HG02870 (cell line): ENCODE measurements at regions not wholly inside any gene's neighbourhood (a gene's known extent, or its start where the extent isn't known, plus 50 kb on each side); places are given as distances from the start of the nearest gene placed in this dataset.
A peak's percentile ranks its signal among the peaks of the same experiment; 100 is the strongest.

Source experiments
- ATAC-seq: cut with Tn5 transposase; IDR thresholded peaks from one replicate; pipeline ENCODE4 v1.9.1; 2021; ENCODE audit warnings: mild to moderate bottlenecking, moderate library complexity; ENCODE audit not compliant: unreplicated experiment

DNA sequence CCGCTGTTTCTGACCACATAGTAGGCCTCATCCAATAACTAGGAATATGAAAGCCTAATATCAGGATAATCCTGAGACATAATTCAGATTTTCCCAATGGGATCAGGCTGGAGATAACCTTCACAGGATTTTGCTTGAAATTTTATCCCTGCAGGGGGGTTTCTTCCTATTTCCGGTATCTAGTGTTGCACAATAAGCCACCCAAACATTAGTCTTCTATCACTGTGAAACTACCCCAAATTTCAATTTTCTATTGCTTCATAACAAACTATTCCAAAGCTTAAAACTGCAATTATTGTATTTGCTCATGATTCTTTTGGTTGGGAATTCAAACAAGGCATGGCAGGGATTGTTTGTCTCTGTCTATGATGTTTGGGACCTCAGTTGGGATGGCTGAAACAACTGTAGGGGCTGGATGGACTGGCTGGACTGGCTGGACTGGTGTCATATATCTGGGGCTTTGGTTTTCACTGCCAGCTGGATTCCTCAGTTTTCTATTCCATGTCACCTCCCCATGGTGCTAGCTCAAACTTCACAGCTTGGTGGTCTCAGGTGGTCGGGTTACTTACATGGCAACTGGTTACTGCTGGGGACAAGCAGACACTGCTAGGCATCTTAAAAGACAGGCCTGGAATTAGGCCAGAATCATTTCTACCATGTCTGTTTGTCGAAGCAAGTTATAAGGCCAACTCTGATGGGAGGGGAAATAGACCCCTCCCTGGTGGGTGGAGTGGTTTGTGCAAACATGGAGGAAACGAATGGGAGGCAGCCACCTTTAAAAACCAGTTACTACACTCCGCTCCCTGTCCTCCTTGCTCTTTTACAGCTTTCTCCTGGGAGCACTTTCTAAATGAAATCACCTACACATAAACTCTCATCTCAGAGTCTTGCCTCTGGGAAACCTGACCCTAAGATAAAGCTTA, 88.2 kb upstream of the STT3B start:
- ATAC-seq: no peak

DNA sequence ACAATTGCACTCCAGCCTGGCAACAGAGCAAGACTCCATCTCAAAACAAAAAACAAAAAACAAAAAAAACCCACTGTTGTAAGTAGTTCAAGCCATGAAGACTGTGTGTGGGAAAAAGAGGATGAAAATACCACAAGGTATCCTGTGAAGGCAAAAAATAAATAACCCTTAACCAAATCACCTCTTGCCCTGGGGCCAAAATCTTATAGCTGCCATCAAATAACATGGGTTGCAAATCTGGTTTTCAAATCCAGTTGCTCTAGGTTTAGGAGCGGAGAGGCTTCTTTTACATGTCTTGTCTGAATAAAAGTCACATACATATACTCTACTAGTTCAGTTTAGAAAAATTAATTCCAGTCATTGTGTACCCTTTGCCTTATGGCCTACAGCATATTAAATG, 87.0 kb upstream of the STT3B start:
- no peak for ATAC-seq

DNA sequence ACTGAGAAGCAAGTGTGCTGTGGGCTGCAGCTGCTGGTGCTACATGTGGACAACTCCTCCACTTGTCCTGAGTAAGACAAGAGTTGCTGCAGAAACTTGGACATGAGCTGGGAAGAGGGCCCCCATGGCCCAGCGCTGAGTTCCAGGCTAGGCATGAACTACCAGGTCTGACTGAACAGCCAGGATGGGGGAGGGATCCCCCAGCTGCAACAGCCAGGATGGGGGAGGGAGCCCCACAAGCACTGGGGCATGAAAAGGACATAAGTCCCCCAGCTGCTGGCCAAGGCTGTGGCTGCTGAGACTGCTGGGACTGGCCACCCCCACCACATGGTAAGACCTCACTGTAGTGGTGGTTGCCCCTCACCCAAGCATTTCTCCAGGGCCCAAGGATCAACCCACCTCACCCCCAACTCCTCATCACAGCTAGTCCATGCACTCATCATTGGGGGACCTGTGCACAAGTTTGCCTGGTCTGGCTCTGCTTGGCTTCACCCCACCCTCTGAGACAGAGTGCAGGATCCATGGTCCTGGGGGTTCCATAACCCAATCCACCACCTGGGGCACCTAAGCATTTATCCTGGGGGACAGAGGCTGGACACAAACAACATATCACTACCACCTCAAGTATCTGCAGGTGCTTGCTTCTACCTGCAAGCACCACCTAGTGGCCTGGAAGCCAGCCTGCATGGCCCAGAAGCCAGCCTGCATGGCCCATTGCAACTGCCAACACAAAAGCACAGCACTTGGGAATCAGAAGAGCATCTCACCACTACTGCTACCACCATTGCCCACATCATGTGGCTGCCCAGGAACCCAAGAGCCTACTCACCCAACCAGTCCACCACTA, 84.5 kb upstream of the STT3B start:
- ATAC-seq: peak; percentile 57

DNA sequence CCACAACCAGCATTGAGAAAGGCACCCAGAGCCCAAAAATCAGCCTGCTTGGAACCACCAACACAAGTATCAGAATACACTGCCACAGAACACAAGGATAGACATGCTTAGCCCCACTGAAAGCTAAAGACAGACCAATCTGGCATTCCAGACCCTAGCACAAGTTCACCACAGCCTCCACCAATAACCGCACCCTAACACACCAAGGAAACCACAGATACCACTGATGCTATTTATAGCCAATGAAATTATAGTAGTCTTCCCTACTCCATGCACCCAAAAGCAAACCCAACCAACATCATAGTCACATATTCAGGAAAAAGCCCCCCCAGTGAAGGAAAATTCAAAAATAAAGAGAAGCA, 83.9 kb upstream of the STT3B start:
- ATAC-seq: peak; percentile 24

DNA sequence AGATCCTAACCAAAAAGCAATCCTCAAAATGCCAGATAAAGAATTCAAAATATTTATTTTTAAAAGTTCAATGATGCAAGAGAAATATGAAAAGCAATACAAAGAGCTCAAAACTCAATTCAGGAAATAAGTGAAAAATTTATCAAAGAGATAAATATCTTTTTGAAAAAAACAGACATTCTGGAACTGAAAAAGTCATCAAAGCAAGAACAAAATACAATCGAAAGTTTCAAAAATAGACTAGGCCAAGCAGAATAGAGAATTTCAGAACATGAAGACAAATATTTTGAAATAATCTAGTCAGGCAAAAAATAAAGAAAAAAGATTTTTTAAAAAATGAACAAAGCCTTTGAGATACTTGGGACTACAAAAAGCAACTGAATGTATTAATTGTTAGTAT, 83.4 kb upstream of the STT3B start:
- no peak for ATAC-seq

DNA sequence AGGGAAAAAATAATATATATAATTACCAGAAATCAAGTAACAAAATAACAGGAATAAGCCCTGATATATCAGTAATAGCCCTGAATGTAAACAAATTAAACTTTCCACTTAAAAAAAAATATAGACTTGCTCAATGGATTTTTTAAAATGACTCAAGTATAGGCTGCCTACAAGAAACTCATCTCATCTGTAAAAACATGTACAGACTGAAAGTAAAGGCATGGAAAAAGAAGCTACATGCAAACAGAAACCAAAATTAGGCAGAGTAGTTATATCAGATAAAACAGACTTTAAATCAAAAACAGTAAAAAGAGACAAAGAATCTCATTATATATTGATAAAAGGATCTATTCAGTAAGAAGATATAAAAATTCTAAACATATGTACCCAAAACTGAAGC, 82.4 kb upstream of the STT3B start:
- ATAC-seq: no peak

DNA sequence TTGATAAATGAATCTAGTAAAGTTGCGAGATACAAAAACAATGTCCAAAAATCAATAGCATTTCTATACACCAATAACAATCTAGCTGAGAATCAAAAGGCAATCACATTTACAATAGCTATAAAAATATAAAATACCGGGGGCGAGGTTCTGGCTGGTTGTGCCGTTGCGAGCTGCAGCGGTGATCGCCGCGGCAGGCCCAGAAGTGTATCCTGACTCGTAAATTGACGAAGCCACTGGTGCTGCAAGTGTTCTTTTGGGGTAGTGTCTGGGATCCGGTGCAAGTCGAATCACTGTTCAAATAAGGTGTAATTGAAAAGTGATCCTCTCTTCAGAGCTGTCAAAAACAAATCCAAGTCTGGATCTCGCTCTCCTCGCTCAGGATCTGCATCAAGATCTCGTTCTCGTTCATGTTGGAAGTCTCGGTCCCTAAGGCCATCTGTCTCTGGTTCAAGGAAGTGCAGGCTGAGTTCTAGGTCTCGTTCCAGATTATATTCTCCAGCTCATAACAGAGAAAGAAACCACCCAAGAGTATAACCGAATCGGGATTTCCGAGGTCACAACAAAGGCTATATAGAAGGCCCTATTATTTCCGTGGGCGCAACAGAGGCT, 80.1 kb upstream of the STT3B start:
- ATAC-seq: no peak

DNA sequence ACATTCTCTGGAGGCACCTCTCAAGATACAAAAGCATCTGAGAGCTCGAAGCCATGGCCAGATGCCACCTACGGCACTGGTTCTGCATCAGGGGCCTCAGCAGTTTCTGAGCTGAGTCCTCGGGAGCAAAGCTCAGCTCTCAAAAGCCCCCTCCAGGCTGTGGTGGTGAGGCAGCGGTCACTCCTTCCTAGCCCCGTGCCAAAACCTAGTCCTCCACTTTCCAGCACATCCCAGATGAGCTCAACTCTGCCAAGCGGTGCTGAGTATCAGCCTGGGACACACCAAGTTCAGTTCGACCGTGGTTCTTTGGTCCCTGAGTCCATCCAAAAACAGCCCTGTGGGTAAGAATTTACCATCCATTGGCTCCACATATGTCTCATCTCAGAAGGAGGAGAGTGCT, 79.3 kb upstream of the STT3B start:
- ATAC-seq: no peak

DNA sequence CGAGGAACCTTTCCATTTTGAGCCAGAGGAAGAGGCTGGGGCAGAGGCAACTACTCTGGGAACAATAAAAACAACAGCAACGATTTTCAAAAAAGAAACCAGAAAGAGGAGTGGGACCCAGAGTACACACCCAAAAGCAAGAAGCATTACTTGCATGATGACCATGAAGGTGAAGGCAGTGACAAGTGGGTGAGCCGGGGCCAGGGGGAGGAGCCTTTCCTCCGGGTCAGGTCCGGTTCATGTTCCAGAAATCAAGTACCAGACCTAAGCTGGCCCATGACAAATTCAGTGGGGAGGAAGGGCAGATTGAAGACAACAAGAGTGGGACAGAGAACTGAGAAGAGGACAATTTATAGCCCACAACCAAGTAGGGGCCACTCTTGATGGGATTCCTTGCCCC, 77.2 kb upstream of the STT3B start:
- no peak for ATAC-seq

DNA sequence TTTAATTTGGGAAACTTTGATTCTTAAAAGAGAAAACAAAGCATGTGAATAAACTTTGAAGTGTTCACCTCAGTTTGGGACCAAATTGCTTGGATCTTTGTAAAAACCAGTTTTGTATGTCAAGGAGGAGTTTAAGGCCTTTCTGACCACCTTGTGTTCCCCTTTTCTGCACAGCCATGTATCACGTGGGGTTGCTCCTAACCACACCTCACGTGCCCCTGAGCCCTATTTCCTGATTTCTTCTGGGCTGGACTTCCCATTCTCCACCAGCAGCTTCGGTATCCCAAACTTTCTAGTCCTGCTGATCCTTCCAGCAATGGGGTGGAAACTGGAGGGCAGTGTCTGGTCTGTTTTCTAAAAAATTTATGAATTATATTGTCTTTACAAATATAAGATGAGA, 76.4 kb upstream of the STT3B start:
- no peak for ATAC-seq

DNA sequence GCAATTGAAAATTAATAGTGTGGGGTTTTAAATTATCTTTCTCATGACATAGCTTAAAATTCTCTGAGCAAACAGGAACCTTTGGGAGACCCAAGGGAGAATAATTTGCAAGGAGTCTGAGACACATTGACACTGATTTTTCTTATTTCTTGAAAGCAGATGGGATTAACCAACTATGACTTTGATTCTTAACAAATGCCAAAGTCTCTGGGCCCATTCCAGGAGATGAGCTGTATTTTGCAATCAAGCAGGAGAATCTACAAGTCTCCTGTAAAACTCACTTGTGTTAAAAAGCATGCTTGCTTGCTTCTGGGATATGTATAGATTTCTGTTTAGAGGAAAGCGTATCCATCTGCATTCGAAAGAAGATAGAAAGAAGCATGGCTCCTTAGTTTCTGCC, 71.3 kb upstream of the STT3B start:
- no peak for ATAC-seq

DNA sequence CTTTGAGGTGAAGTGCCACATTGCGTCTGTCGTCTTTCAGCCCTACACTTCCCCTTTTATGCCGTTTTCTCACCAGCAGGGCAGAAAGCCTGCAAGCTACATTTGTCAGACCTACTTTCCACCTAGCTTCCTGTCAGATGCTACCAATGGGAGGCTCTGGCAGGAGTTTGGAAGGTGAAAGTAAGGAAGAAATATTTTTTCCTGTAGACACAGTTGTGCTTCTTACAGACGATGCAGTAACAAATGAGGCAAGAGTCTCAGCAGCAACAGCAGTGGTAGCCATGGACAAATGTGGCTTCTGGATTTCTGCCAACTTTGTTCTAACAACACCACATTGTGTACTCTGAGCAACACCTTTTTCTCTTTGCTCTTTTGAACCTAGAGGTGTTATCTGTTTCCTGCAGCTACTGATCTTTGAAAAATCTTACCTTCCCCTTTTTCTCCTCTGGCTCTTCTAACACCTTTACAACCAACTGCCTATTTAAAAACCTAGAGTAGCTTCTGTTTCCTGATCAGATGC, 70.6 kb upstream of the STT3B start:
- peak; percentile 86 for ATAC-seq

DNA sequence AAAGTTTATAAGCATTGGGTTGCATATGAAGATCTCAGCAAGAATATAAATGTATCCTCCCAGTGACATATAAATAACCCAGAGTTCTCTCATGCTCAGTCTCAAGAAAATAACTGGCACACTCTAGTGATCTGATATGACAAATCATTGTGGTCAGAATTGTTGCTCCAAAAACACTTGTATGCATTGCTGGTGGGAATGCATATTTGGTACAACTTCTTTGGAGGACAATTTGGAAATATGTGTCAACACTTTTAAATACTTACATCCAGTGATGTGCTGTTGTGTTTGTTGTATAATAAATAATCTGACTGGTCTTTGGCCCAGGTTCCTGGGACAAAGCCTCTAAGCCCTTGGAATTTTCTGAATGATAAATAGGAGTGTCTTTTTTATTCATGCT, 66.7 kb upstream of the STT3B start:
- no peak for ATAC-seq

DNA sequence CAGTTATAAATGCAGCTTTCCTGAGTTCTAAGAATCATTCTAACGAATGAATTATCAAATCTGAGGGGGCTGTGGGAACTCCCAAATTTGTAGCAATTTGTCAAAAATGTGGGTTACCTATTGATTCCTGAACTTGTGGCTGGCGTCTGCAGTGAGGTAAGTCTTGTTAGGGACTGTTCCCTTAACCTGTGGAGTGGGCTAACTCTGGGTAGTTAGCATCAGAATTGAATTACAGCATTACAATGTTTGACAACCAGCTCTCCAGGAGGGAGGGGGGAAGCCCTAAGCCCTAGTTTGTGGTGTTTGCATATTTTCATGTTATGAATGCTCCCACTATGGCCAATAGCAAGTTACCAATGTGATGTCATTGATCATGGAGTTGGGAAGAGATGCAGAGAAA, 65.9 kb upstream of the STT3B start:
- no peak for ATAC-seq

DNA sequence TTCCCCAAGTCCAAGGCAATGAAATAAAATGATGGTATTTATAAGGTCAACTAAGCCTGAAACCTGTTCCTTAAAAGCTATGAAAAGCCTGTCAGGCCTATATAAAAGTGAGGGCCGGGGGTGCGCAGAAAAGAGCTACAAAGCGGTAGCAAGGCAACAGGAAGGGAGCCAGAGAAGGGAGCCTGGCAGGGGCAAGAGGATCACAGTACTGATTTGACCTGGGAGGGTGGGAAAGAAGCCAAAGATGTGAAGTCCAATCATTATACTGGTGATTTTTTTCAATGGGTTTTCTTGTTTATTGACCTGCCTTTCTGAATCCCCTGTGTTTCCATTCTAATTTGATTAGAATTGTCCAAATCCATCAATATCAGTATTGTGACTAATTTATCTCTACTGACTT, 64.3 kb upstream of the STT3B start:
- ATAC-seq: no peak

DNA sequence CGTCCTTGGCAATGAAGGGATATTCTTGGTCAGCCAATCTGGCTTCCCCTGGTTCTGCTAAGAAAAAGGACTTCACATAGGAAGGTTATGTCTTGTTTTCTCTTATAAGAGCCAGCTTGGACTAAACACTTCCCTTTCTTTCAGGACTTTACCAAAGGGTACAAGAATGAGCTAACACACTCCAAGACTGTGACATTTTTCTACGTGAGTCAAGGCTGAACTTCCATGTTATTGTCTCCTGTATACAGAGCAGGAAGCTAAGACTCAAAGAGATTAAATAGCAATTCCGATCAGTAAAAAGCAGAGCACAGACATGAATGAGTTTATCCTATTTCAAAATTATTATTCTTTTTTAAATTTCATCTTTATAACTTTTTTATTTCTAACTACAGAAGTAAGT, 63.3 kb upstream of the STT3B start:
- ATAC-seq: no peak

DNA sequence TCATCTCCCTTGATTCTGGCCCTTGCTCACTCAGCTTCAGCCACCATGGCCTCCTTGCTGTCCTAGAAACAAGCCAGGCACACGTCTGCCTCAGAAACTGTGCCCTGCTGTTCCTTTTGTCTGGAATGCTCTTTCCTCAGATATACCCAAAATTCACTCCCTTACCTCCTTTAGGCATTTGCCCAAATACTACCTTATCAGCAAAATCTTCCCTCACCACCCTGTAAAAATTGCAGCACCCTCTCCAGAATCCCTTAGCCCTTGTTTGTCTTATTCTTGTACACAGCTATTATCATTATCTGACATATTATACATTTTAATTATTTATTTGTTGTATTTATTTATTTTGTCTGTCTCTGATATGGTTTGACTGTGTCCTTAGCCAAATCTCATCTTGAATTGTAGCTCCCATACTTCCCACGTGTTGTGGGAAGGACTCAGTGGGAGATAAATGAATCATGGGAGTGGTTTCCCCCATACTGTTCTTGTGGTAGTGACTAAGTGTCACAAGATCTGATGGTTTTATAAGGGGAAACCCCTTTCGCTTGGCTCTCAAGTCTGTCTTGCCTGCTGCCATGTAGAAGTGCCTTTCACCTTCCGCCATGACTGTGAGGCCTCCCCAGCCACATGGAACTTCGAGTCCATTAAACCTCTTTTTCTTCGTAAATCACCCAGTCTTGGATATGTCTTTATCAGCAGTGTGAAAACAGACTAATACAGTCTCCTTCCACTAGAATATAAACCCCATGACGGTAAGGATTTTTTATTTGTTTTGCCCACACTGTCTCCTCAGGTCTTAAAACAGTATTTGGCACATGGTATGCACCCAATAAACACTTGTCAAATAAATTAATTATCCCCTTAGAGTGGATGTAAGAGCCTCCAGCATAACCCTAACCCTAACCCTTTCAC, 60.0 kb upstream of the STT3B start:
- no peak for ATAC-seq

DNA sequence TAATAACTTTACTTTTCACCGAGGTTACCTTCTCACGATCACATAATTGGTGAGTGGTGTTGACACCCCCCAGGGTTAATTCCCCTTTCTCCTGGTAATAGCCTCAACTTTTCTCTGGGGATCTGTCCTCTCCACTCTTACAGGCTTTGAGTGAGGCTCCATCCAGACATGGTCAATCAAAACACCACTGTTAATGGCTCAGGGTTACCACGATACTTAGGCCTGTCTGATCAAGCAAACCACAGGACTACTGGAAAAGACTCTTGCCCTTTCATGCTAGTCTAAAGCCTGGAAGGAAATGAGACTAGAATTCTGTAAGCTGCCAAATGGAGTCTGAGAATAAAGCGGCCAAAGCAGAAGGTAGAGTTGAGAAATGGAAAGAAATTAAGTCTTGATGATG, 56.5 kb upstream of the STT3B start:
- ATAC-seq: no peak

DNA sequence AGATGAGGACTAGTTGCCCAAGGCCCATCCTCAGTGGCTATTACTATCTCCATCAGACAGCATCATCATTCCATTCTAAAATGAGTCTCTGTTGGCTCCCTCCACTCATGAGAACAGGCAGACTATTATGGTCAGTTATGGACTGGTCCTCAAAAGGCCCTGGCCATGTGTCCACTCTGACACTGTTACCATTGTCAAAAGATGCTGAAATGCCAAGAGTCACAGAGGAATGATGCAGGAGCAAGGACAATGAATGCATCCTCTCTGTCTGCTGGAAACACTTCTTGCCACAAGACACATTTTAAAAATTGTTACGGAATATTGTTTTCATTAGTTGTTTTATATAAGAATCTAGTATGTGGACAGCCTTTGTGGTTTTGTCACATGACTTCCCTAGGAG, 53.3 kb upstream of the STT3B start:
- ATAC-seq: no peak

DNA sequence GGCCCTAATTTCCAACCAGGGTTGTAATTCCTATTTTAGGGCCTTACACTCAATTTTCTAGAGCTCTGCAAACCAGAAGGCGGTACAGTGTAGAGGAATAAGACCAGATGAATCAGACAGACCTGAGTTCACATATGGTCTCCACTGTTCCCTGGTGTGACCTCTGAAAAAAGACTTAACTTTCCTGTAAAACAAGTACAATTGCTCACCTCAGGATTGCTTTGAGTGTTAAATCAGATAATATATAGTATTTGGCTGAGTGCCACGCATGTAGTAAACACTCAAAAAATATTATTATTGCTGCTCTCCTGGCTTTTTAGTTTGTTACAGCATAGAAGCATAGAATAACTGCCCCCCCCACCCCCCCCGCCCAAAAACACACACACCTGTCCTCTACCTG, 51.0 kb upstream of the STT3B start:
- ATAC-seq: no peak
